HepG2 (cell line): ENCODE measurements at regions not wholly inside any gene's neighbourhood (a gene's known extent, or its start where the extent isn't known, plus 50 kb on each side); places are given as distances from the start of the nearest gene placed in this dataset.

Experiments
- ATAC-seq: fragments of 200-7000 bp; cut with Tn5 transposase; 3 replicates; pipeline ENCODE4 v1.9.1; 2020; ENCODE audit warnings: mild to moderate bottlenecking, moderate library complexity
- BruUV-seq: library from RNA; stranded (reverse); fragments of 400-500 nt; replicated peaks from 2 replicates; lab custom pipeline; 2021; lab: Mats Ljungman, UMichigan
- CTCF ChIA-PET: fragments of 300-600 bp; formaldehyde crosslinking; extraction: SDS; loops from one replicate; lab custom pipeline; 2021; ENCODE audit warnings: low total read pairs, inconsistent platforms, low intra/inter-chr PET ratio; lab: Yijun Ruan, JAX
- POLR2A ChIA-PET: fragments of 350-600 bp; sonication (Branson Sonifier 250); formaldehyde crosslinking; loops from one replicate; lab custom pipeline; 2020; ENCODE audit warnings: antibody characterized with exemption, inconsistent platforms; lab: Yijun Ruan, JAX
- DNase-seq: peaks from one replicate; pipeline ENCODE4 v3.0.0-alpha.2; 2015; ENCODE audit warnings: low spot score
- FAIRE-seq: peaks from 3 replicates; lab custom pipeline; 2011; peaks lifted over from hg19 to GRCh38; lab: Jason Lieb, UNC
- H2AFZ ChIP-seq: one replicate; pipeline ENCODE4 v1.6.1; 2011; ENCODE audit warnings: low read length, inconsistent platforms
- H3K27ac ChIP-seq: fragments of 300-600 bp; 3 replicates; pipeline ENCODE4 v1.8.0; 2011; ENCODE audit warnings: mixed run types, mild to moderate bottlenecking, mixed read lengths, low read length, inconsistent platforms; ENCODE audit not compliant: insufficient read depth; ENCODE audit errors: extremely low read length
- H3K27me3 ChIP-seq, 2 experiments: fragments of 200-600 bp in 1 of 2; 2 replicates in 1 of 2; 3 replicates in 1 of 2; pipeline versions ENCODE4 v1.6.0 to v1.8.0; 2011; ENCODE audit warnings: low read length in 2 of 2, mild to moderate bottlenecking in 2 of 2, moderate library complexity in 2 of 2, inconsistent platforms in 1 of 2; ENCODE audit not compliant: insufficient read depth in 2 of 2, control insufficient read depth in 1 of 2
- H3K36me3 ChIP-seq, 2 experiments: fragments of 200-600 bp in 1 of 2; replicated peaks in 1 of 2; 2 replicates in 1 of 2; 3 replicates in 1 of 2; pipeline versions ENCODE4 v1.5.1 to v1.8.0; 2011; ENCODE audit warnings: low read length in 2 of 2, inconsistent platforms in 1 of 2; ENCODE audit not compliant: insufficient read depth in 2 of 2, control insufficient read depth in 1 of 2
- H3K4me1 ChIP-seq: 2 replicates; pipeline ENCODE4 v1.5.1; 2012; ENCODE audit warnings: low read length, inconsistent platforms; ENCODE audit not compliant: insufficient read depth
- H3K4me2 ChIP-seq: 2 replicates; pipeline ENCODE4 v1.6.0; 2011; ENCODE audit warnings: low read depth, low read length, inconsistent platforms
- H3K4me3 ChIP-seq, 3 experiments: fragments of 200-600 bp in 1 of 3; sonication (generic), shearing (Covaris generic) in 1 of 3; replicated peaks in 1 of 3; 2 replicates each; pipeline ENCODE4 v1.5.1; 2011 to 2016; ENCODE audit warnings: low read length in 3 of 3, inconsistent platforms in 2 of 3, low read depth in 2 of 3, mild to moderate bottlenecking in 2 of 3, control low read depth in 1 of 3, mixed read lengths in 1 of 3; ENCODE audit not compliant: insufficient read depth in 1 of 3
- H3K79me2 ChIP-seq: one replicate; pipeline ENCODE4 v1.6.1; 2011; ENCODE audit warnings: low read length, inconsistent platforms; ENCODE audit not compliant: insufficient read depth
- H3K9ac ChIP-seq: 2 replicates; pipeline ENCODE4 v1.6.0; 2011; ENCODE audit warnings: mild to moderate bottlenecking, low read depth, low read length, inconsistent platforms; ENCODE audit not compliant: insufficient read depth
- H3K9me3 ChIP-seq: 2 replicates; pipeline ENCODE4 v1.5.1; 2012; ENCODE audit warnings: mild to moderate bottlenecking, low read length
- H4K20me1 ChIP-seq: 2 replicates; pipeline ENCODE4 v1.6.0; 2011; ENCODE audit warnings: inconsistent platforms, mild to moderate bottlenecking, low read length, moderate library complexity; ENCODE audit not compliant: insufficient read depth
- ATF7 ChIP-seq, 2 experiments: fragments of 450-650 bp in 1 of 2; sonication (generic) in 1 of 2; formaldehyde crosslinking in 1 of 2; IDR thresholded peaks; 2 replicates each; pipeline versions ENCODE4 v1.4.0 to v1.6.1; 2016 to 2020; ENCODE audit warnings: antibody characterized with exemption in 1 of 2, mild to moderate bottlenecking in 1 of 2, missing genetic modification reagents in 1 of 2
- DMAP1 ChIP-seq: IDR thresholded peaks from 2 replicates; pipeline ENCODE4 v1.6.1; 2016
- ZNF350 ChIP-seq: sonication (generic); formaldehyde crosslinking; IDR thresholded peaks from 2 replicates; pipeline ENCODE4 v1.4.0; 2020; ENCODE audit warnings: mild to moderate bottlenecking, low read depth, missing genetic modification reagents, borderline replicate concordance
- ZNF674 ChIP-seq: sonication (generic); formaldehyde crosslinking; IDR thresholded peaks from 2 replicates; pipeline ENCODE4 v1.5.0; 2020; ENCODE audit warnings: low read depth, mild to moderate bottlenecking, missing genetic modification reagents
- ZNF788 ChIP-seq: sonication (generic); formaldehyde crosslinking; IDR thresholded peaks from 2 replicates; pipeline ENCODE4 v1.5.0; 2020; ENCODE audit warnings: mild to moderate bottlenecking, missing genetic modification reagents, borderline replicate concordance
- ZNF879 ChIP-seq: sonication (generic); formaldehyde crosslinking; IDR thresholded peaks from 2 replicates; pipeline ENCODE4 v1.8.1; 2023; ENCODE audit warnings: missing genetic modification reagents
- WGBS: methylation state at CpG from one replicate; pipeline ENCODE4 v1.1.6; 2017; ENCODE audit warnings: low lambda C conversion rate; 5-methylcytosine and 5-hydroxymethylcytosine counted together
- in situ Hi-C: cut with HindIII; loops from 2 replicates; pipeline ENCODE4 v1.10.0; 2017; ENCODE audit warnings: low pct_unique_long_range_greater_than_20kb; ENCODE audit not compliant: extremely low pct_ligation_motif_present
- intact Hi-C: fragments of 100-400 bp; cut with micrococcal nuclease; formaldehyde crosslinking; loops from one replicate; pipeline ENCODE4 v1.10.0; 2022; ENCODE audit not compliant: unreplicated experiment
- TF ChIP-seq, protein P1 (sequence below): sonication (generic); formaldehyde crosslinking; IDR thresholded peaks from one replicate; pipeline ENCODE4 v1.5.1; 2020; ENCODE audit warnings: mild to moderate bottlenecking, missing genetic modification reagents; ENCODE audit errors: not compliant biosample characterization
- TF ChIP-seq, protein P2 (sequence below): sonication (generic); formaldehyde crosslinking; IDR thresholded peaks from 2 replicates; pipeline ENCODE4 v1.8.0; 2022; ENCODE audit warnings: missing genetic modification reagents, mild to moderate bottlenecking, inconsistent platforms, borderline replicate concordance

- TF ChIP-seq, protein P1, sequence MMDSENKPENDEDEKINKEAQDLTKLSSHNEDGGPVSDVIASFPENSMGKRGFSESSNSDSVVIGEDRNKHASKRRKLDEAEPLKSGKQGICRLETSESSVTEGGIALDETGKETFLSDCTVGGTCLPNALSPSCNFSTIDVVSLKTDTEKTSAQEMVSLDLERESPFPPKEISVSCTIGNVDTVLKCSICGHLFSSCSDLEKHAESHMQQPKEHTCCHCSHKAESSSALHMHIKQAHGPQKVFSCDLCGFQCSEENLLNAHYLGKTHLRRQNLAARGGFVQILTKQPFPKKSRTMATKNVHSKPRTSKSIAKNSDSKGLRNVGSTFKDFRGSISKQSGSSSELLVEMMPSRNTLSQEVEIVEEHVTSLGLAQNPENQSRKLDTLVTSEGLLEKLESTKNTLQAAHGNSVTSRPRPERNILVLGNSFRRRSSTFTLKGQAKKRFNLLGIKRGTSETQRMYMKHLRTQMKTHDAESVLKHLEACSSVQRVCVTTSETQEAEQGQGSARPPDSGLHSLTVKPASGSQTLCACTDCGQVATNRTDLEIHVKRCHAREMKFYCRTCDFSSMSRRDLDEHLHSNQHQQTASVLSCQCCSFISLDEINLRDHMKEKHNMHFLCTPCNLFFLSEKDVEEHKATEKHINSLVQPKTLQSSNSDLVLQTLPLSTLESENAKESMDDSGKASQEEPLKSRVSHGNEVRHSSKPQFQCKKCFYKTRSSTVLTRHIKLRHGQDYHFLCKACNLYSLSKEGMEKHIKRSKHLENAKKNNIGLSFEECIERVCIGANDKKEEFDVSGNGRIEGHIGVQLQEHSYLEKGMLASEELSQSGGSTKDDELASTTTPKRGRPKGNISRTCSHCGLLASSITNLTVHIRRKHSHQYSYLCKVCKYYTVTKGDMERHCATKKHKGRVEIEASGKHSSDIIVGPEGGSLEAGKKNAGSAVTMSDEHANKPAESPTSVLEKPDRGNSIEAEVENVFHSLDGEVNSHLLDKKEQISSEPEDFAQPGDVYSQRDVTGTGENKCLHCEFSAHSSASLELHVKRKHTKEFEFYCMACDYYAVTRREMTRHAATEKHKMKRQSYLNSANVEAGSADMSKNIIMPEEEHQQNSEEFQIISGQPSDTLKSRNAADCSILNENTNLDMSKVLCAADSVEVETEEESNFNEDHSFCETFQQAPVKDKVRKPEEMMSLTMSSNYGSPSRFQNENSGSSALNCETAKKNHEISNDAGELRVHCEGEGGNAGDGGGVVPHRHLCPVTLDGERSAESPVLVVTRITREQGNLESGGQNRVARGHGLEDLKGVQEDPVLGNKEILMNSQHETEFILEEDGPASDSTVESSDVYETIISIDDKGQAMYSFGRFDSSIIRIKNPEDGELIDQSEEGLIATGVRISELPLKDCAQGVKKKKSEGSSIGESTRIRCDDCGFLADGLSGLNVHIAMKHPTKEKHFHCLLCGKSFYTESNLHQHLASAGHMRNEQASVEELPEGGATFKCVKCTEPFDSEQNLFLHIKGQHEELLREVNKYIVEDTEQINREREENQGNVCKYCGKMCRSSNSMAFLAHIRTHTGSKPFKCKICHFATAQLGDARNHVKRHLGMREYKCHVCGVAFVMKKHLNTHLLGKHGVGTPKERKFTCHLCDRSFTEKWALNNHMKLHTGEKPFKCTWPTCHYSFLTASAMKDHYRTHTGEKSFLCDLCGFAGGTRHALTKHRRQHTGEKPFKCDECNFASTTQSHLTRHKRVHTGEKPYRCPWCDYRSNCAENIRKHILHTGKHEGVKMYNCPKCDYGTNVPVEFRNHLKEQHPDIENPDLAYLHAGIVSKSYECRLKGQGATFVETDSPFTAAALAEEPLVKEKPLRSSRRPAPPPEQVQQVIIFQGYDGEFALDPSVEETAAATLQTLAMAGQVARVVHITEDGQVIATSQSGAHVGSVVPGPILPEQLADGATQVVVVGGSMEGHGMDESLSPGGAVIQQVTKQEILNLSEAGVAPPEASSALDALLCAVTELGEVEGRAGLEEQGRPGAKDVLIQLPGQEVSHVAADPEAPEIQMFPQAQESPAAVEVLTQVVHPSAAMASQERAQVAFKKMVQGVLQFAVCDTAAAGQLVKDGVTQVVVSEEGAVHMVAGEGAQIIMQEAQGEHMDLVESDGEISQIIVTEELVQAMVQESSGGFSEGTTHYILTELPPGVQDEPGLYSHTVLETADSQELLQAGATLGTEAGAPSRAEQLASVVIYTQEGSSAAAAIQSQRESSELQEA (CRISPR knock-in tag): no peak
- no peak for TF ChIP-seq ZNF674 (CRISPR knock-in tag)
Measured at GRCh38 chr12:129987841-129988240, 84.0 kb upstream of the TMEM132D start (continued).

DNA sequence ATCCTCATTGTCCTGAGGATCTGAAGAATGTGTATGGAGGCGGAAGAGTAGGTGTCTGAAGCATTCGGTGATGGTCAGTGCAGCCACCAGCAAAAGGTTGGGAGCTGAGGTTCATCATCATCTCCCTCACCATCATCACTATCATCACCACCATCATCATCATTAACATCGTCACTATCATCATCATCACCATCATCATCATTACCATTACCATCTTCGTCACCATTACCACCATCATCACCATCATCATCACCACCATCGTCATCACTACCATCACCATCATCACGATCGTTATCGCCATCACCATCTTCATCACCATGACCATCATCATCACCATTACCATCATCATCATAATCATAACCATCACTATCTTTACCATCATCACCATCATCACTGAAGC is 90.8 kb upstream of the TMEM132D start:
- WGBS: 3% methylated on average over 7 of the region's 8 CpGs
- ChIA-PET POLR2A (no interaction called here), CTCF (no interaction called here)
- intact Hi-C loops (no loop called here), in situ Hi-C loops (no loop called here)
- Histone ChIP-seq H3K4me3 (no peak overlapping the region), H3K9ac (no peak overlapping the region), H4K20me1 (no peaks in the 10 kb centered on the region), H3K36me3 (no peaks in the 10 kb centered on the region), H3K27me3 (no peaks in the 10 kb centered on the region), H3K27ac (no peak overlapping the region), H3K9me3 (no peaks in the 10 kb centered on the region; the same call in 1 of the 2 replicates), H3K4me1 (no peaks in the 10 kb centered on the region), H3K79me2 (no peaks in the 10 kb centered on the region), H3K4me2 (no peak overlapping the region), H2AFZ (no peak overlapping the region)
- ATAC-seq (no peak), FAIRE-seq (no peak), DNase-seq (no peak)
- BruUV-seq: no TSS peak
- TF ChIP-seq ZNF788 (CRISPR knock-in tag) (no peak), ATF7 (IDR thresholded peaks at IDR 0.05) (0 out of 2 replicates have a peak, but pooled peaks have one; percentile 11), ATF7 (CRISPR knock-in tag; IDR thresholded peaks at IDR 0.05) (no peak), DMAP1 (CRISPR knock-in tag) (no peak), ZNF350 (no peak), ZNF879 (CRISPR knock-in tag) (no peak)
- TF ChIP-seq, protein P2, sequence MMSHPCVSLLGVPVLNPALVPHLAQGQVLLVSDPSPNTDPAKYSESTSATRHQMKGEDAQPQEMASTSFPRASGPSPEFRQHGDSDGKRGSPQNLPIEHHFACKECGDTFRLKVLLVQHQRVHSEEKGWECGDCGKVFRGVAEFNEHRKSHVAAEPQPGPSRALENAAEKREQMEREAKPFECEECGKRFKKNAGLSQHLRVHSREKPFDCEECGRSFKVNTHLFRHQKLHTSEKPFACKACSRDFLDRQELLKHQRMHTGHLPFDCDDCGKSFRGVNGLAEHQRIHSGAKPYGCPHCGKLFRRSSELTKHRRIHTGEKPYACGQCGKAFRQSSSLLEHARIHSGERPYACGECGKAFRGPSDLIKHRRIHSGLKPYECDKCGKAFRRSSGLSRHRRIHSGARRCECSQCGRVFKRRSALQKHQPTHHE (CRISPR knock-in tag): no peak
